CD4-positive, alpha-beta T cell treated with Interleukin-15 for 4 hours (primary cell): ENCODE measurements at regions not wholly inside any gene's neighbourhood (a gene's known extent, or its start where the extent isn't known, plus 50 kb on each side); places are given as distances from the start of the nearest gene placed in this dataset.

Experiments used
- DNase-seq: peaks from one replicate; pipeline ENCODE4 v3.0.0-alpha.2; 2020; ENCODE audit warnings: low spot score

- DNase-seq, result no peak
Measured at GRCh38 chr13:22189176-22190048, 518.5 kb downstream of the FGF9 start.

DNA sequence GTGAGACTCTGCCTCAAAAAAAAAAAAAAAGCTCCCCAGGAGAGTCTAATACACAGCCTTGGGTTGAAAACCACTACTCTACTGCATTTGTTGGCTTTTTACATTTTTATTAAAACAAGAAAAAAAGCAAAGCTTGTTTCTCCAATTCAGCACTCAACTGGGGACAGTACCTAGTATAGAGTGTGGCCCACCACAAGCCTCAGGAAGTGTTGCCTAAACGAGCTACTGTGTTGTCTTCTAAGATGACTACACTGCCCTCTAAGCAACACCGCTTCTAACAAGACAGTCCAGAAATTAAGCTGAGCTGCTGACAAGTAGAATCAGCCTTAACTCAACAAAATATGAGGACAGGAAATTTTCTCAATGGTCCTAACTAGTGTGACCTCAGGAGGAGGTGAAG, 522.2 kb downstream of the FGF9 start:
- no peak for DNase-seq

- no peak for DNase-seq
Measured at GRCh38 chr13:22194106-22194805, 523.4 kb downstream of the FGF9 start.

GRCh38 chr13:22195726-22196125, 524.9 kb downstream of the FGF9 start:
- DNase-seq, result no peak

GRCh38 chr13:22196777-22197176, 525.9 kb downstream of the FGF9 start:
- DNase-seq, result no peak

- DNase-seq, result no peak
Measured at GRCh38 chr13:22198001-22198400, 527.1 kb downstream of the FGF9 start.

- DNase-seq, result no peak
Measured at GRCh38 chr13:22198641-22199217, 527.9 kb downstream of the FGF9 start.

DNA sequence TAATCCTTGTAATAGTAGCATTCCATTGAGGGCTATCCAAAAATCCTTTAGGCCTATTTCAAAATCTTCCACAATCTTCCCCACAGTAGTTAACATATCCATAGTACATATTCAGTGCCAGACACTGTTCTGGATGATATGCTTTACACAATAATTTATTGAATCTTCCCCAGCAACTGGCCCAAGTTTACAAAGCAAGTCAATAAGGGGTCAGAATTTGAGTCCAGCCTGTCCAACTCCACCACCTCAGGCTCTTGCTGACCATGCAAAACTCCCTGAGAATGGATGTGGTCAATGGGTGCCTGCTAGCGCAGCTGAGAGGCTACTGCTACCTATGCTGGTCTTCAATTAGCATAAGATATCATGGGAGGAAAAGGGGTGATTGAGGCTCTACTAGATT, 529.6 kb downstream of the FGF9 start:
- no peak for DNase-seq

DNA sequence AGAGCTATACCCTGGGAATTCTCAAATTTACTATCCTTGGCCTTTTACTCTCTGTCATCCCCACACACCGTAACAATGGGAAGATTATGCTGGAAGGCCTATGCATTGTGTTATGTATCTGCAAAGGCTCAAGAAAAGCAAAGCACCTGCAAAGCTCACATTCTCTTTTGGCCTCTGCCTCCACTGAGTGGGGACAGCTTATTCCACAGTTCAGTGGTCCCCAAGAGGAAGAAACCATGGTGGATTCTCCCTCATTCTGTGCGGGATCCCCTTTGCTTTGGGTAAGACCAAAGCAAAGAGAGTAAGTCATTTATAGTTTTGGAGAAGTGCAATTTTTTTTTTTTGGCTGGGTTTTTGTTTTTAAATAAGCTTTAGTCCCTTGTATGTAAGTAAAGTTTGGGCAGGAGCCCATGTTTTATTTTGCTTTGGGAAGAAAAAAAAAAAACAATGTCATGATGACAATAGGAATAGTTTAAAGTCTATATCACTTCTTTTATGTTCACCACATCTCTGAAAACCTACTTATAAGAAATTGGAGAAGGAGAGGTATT, 530.6 kb downstream of the FGF9 start:
- DNase-seq, result no peak

DNA sequence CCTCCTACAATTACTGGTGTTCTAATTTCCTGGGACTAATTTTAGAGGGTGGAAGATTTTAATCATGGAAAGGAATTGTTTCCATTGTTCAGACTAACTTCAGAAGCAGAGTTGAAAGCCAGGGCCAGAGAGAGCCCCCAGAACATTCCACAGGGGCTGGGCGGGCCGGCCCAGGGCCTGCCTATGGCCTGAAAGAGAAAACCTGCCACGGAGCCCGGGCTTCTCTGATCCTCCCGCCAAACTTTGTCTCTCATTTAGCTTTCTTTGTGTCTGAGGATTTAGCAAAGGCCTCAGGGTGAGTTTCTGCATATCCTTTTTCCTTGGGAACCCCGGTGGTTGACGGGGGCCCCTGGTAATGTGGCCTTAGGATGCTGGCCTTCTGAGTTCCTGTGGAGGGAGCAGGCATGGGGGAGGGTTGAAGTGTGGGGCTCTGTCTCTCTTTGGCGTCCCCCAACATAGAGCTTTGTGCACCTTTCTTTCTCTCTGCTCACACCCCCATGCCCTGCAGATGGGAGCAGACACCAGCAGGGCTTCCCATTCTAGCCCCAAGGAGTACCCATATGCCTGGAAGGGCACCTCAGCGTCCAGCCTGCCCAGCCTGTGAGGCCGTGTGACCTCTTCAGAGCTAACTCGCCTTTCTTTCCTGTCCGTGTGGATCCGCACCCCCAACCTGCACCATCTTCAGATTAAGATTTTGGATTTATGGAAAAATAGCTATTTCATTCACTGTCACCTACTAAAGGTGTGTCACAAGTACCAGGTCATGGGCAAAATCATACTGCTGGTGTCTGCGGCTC, 539.5 kb downstream of the FGF9 start:
- no peak for DNase-seq

DNA sequence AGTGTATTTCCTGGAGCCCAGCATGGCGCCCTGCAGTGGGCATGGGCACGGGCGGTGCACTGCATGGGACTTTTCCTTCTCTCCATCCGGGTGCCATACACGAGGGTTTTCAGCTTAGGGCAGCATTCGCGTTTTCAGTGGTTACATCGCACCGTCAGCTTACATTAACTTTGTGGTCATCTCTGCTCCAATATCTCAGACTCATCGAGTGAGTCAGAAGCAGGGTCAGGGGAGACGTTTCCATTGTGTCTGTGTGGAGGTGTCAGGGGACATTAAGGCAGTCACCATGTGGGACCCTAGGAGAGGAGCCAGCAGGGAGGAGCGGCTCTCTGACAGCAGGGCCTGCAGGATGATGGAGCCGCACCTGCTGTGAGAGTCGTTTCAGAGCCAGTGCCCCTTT, 541.0 kb downstream of the FGF9 start:
- DNase-seq, result no peak

DNA sequence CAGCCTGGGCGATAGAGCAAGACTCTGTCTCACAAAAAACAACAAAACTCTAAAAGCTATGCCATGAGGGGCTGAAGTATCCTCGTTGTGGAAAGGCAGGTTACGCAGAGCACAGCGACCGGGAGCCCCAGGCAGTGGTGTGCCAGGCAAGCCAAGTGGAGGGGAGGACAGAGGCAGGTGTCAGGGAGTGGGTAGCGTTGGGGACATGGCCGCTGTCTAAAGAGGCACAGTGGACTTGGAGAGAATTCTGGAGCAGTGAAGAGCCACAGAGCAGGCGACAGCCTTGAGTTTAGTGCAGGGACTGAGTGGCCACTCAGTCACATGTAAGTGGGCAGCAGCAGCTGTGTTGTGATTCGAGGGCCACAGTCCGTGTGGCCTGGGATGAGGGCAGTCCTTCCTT, 541.7 kb downstream of the FGF9 start:
- no peak for DNase-seq

DNA sequence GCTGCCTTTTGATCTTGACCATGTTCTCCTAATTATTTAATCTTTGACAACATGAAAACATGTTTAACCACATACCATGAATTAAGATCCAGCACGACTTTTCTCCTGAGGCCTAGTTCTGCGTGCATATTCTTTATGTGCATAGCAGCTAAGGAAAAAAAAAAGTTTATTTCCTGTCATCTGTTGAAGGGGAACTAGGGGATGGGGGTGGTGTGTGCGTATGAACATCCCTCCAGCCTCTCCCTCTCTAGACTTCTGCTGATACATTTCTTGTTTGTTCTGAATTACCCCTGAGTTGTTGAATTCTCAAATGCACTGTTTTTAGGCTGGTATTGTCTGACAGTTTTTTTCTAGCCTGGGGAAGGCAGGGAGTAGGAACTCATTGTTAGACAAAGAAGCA, 543.3 kb downstream of the FGF9 start:
- DNase-seq, result no peak

- no peak for DNase-seq
Measured at GRCh38 chr13:22218797-22219196, 547.9 kb downstream of the FGF9 start.

DNA sequence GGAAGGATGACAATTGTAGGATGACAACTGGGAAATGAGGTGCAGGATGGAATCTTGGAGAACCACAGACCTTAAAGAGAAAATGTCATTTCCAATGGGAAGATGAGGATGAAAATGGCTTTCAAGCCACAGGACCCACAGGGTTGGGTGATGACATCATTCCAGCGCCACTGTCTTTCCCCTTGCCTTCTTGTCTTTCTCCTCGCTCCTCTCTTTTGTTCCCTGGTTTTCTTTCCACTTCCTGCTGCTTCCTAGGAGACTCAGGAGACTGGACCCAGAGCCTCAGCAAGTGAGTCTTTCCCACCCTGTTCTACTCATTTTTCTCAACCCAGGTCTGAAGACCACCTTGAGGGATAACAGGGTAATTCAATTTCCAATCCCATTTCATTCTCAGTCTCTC, 548.8 kb downstream of the FGF9 start:
- no peak for DNase-seq

DNA sequence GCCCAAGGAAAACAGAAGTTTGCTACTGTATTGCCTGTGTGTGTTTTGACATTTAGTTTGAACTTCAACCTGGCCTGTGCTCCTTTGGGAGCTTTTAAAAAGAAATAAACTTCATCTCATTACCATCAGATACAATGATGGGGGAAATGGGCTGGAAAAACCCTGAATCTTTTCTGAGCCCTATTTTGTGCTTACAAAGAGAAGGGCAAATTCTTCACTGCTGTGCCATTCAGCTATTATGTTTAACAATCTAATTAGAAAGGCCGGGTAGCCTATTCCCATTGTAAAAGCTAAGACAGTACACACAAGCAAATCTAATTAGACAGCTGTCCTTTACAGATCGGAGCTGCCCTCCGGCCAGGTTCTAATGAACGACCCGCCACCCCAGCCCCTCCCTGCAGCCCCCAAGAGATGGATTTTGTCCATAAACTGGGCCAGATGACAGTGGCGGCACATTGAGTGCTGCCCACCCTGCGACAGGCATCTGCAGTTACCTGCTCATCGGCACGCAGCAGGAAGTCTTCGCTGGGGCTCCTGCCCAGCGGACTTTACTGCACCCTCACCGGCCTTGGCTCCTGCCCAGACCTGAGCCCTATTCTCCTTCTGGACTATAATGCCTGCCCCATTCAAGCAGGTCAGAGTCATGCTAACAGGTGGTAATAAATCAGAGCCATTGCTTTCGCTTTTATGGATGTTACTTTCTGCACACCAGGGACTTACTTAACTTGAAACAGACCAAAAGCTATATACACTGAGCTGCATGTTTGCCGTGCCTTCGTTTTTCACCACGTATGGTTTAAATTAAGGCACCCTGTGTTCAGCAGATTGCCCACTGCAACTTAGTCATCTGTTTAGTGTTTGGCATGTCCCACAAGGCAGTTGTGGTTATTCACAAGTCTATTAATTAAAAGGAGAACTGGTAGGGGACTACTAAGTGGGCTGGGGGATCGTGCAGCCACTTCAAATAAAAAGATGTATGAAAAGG, 549.6 kb downstream of the FGF9 start:
- DNase-seq, result no peak

GRCh38 chr13:22223411-22223810, 552.5 kb downstream of the FGF9 start:
- no peak for DNase-seq

GRCh38 chr13:22226086-22226485, 555.2 kb downstream of the FGF9 start:
- no peak for DNase-seq

DNA sequence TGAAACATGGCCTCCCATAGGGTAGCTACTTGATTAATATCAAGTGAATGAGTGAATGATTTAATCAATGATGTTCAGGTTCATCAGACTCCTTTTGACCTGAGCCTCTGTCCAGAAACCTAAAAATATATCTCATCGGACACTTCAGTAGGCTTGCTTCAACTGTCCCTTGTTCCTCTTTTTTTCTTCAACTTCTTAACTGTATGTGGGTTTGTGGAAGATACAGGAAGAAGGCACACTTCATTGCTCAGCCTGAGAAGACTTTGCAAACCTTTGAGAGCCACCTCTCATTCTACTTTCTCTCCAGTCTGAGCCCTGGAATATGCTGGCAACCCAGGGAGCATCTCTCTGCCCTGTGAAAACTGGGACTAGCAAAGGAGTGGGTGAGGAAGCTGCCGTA, 557.0 kb downstream of the FGF9 start:
- DNase-seq, result no peak

DNA sequence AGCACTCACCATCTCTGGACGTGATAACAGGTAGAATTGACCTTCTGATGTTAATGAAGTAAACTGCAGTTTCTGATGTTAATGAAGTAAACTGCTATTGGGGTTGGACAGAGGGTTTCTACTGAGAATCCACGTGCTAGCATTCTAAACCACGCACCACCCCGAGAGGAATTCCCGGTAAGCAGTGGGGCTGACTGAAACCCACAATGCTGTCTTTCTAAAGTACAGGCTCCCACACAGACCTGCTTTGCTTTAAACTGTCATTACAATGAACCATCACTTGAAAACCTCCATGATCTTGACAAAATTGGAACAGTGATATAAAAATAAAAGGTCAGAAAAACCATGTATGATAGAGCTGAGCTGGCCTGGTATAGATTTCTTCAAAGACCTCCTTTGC, 559.0 kb downstream of the FGF9 start:
- no peak for DNase-seq

DNA sequence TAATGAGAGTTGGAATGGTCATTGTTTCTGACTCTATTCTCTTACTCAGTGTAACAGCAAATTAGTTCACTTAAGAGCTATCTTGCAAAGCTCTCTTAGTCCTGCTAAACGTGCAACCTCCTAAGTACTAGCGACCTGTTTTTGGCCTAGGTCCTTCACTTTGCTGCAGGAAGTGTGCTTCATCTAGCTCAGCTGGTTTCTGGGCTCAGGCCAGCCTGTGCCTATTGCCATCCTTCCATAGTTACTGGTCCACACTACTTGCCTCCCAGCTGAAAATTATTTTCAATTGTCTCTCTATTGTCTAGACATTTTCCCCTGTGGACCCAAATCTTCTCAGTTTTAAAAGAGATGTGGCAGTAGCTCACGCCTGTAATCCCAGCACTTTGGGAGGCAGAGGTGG, 561.3 kb downstream of the FGF9 start:
- DNase-seq, result no peak
